HEK293 (cell line): ENCODE measurements at regions not wholly inside any gene's neighbourhood (a gene's known extent, or its start where the extent isn't known, plus 50 kb on each side); places are given as distances from the start of the nearest gene placed in this dataset.

Experiments
- GLIS1 ChIP-seq: fragments of 450-650 bp; formaldehyde crosslinking; IDR thresholded peaks from 2 replicates; pipeline ENCODE4 v1.5.1; 2016; ENCODE audit warnings: missing biosample characterization, missing genetic modification characterization
- HOXD13 ChIP-seq: sonication (generic); formaldehyde crosslinking; IDR thresholded peaks from 2 replicates; pipeline ENCODE4 v1.8.0; 2022; ENCODE audit warnings: missing genetic modification reagents, borderline replicate concordance
- OSR2 ChIP-seq: fragments of 450-650 bp; formaldehyde crosslinking; IDR thresholded peaks from 2 replicates; pipeline ENCODE4 v1.5.1; 2016; ENCODE audit warnings: missing biosample characterization, missing genetic modification characterization
- SCRT2 ChIP-seq: fragments of 450-650 bp; formaldehyde crosslinking; IDR thresholded peaks from 2 replicates; pipeline ENCODE4 v1.5.1; 2016; ENCODE audit warnings: missing biosample characterization, missing genetic modification characterization
- TRIM28 ChIP-seq: IDR thresholded peaks from 2 replicates; pipeline ENCODE4 v1.6.1; 2011; ENCODE audit warnings: low read length, control low read depth, borderline replicate concordance
- YY1 ChIP-seq: fragments of 450-650 bp; formaldehyde crosslinking; IDR thresholded peaks from 2 replicates; pipeline ENCODE4 v1.5.1; 2018; ENCODE audit warnings: missing biosample characterization, missing genetic modification characterization
- ZFP41 ChIP-seq: fragments of 450-650 bp; formaldehyde crosslinking; IDR thresholded peaks from 2 replicates; pipeline ENCODE4 v1.5.1; 2016; ENCODE audit warnings: missing biosample characterization, missing genetic modification characterization, borderline replicate concordance
- ZNF112 ChIP-seq: fragments of 450-650 bp; formaldehyde crosslinking; IDR thresholded peaks from 2 replicates; pipeline ENCODE4 v1.5.0; 2017; ENCODE audit warnings: missing biosample characterization, missing genetic modification characterization
- ZNF121 ChIP-seq: fragments of 450-650 bp; formaldehyde crosslinking; IDR thresholded peaks from 2 replicates; pipeline ENCODE4 v1.5.1; 2016; ENCODE audit warnings: missing biosample characterization, missing genetic modification characterization
- ZNF214 ChIP-seq: fragments of 450-650 bp; formaldehyde crosslinking; IDR thresholded peaks from 2 replicates; pipeline ENCODE4 v1.5.1; 2017; ENCODE audit warnings: missing biosample characterization, mild to moderate bottlenecking, missing genetic modification characterization, borderline replicate concordance
- ZNF221 ChIP-seq: fragments of 450-650 bp; formaldehyde crosslinking; IDR thresholded peaks from 2 replicates; pipeline ENCODE4 v1.5.1; 2017; ENCODE audit warnings: missing biosample characterization, missing genetic modification characterization, borderline replicate concordance
- ZNF23 ChIP-seq: fragments of 450-650 bp; formaldehyde crosslinking; IDR thresholded peaks from 2 replicates; pipeline ENCODE4 v1.5.1; 2016; ENCODE audit warnings: missing biosample characterization, missing genetic modification characterization, borderline replicate concordance
- ZNF239 ChIP-seq: fragments of 450-650 bp; formaldehyde crosslinking; IDR thresholded peaks from 2 replicates; pipeline ENCODE4 v1.5.1; 2016; ENCODE audit warnings: missing biosample characterization, missing genetic modification characterization
- ZNF292 ChIP-seq: fragments of 450-650 bp; formaldehyde crosslinking; IDR thresholded peaks from 2 replicates; pipeline ENCODE4 v1.5.1; 2016; ENCODE audit warnings: low read depth, missing biosample characterization, missing genetic modification characterization, borderline replicate concordance
- ZNF311 ChIP-seq: fragments of 450-650 bp; formaldehyde crosslinking; IDR thresholded peaks from 2 replicates; pipeline ENCODE4 v1.5.1; 2017; ENCODE audit warnings: missing biosample characterization, missing genetic modification characterization, borderline replicate concordance
- ZNF335 ChIP-seq: fragments of 450-650 bp; formaldehyde crosslinking; conservative IDR thresholded peaks from 2 replicates; pipeline ENCODE4 v1.5.1; 2016; ENCODE audit warnings: missing biosample characterization, missing genetic modification characterization
- ZNF510 ChIP-seq: fragments of 450-650 bp; formaldehyde crosslinking; IDR thresholded peaks from 2 replicates; pipeline ENCODE4 v1.5.1; 2018; ENCODE audit warnings: mild to moderate bottlenecking, missing genetic modification characterization, missing biosample characterization; ENCODE audit not compliant: insufficient replicate concordance
- ZNF514 ChIP-seq: fragments of 450-650 bp; formaldehyde crosslinking; IDR thresholded peaks from 2 replicates; pipeline ENCODE4 v1.5.1; 2016; ENCODE audit warnings: missing biosample characterization, missing genetic modification characterization
- ZNF529 ChIP-seq: fragments of 450-650 bp; formaldehyde crosslinking; IDR thresholded peaks from 2 replicates; pipeline ENCODE4 v1.5.1; 2017; ENCODE audit warnings: missing genetic modification characterization, missing biosample characterization; ENCODE audit not compliant: insufficient replicate concordance
- ZNF549 ChIP-seq: fragments of 450-650 bp; IDR thresholded peaks from 2 replicates; pipeline ENCODE4 v1.5.1; 2018; ENCODE audit warnings: missing biosample characterization, missing genetic modification characterization, mild to moderate bottlenecking, inconsistent platforms, moderate library complexity
- ZNF585B ChIP-seq: fragments of 450-650 bp; formaldehyde crosslinking; IDR thresholded peaks from 2 replicates; pipeline ENCODE4 v1.5.1; 2016; ENCODE audit warnings: missing biosample characterization, missing genetic modification characterization
- ZNF626 ChIP-seq: fragments of 450-650 bp; sonication (Bioruptor Pico); formaldehyde crosslinking; IDR thresholded peaks from 2 replicates; pipeline ENCODE4 v1.5.1; 2018; ENCODE audit warnings: missing biosample characterization, missing genetic modification characterization, inconsistent platforms
- ZNF701 ChIP-seq: fragments of 450-650 bp; formaldehyde crosslinking; IDR thresholded peaks from 2 replicates; pipeline ENCODE4 v1.5.1; 2016; ENCODE audit warnings: missing biosample characterization, missing genetic modification characterization
- ZNF768 ChIP-seq: fragments of 450-650 bp; formaldehyde crosslinking; IDR thresholded peaks from 2 replicates; pipeline ENCODE4 v1.5.1; 2018; ENCODE audit warnings: missing biosample characterization, mild to moderate bottlenecking, missing genetic modification characterization
- ZSCAN23 ChIP-seq: fragments of 450-650 bp; formaldehyde crosslinking; IDR thresholded peaks from 2 replicates; pipeline ENCODE4 v1.5.1; 2016; ENCODE audit warnings: missing biosample characterization, missing genetic modification characterization
- TF ChIP-seq, protein P1 (sequence below): fragments of 450-650 bp; formaldehyde crosslinking; IDR thresholded peaks from 2 replicates; pipeline ENCODE4 v1.5.1; 2016; ENCODE audit warnings: missing biosample characterization, missing genetic modification characterization
- TF ChIP-seq, protein P2 (sequence below): fragments of 450-650 bp; formaldehyde crosslinking; IDR thresholded peaks from 2 replicates; pipeline ENCODE4 v1.5.1; 2016; ENCODE audit warnings: missing biosample characterization, missing genetic modification characterization
- TF ChIP-seq, protein P3 (sequence below): fragments of 450-650 bp; formaldehyde crosslinking; IDR thresholded peaks from 2 replicates; pipeline ENCODE4 v1.5.1; 2016; ENCODE audit warnings: missing biosample characterization, missing genetic modification characterization
- TF ChIP-seq, protein P4 (sequence below): fragments of 450-650 bp; formaldehyde crosslinking; IDR thresholded peaks from 2 replicates; pipeline ENCODE4 v1.5.1; 2016; ENCODE audit warnings: missing biosample characterization, missing genetic modification characterization
- TF ChIP-seq, protein P5 (sequence below): fragments of 450-650 bp; formaldehyde crosslinking; optimal IDR thresholded peaks from 2 replicates; pipeline ENCODE3; 2016; ENCODE audit warnings: missing biosample characterization, mild to moderate bottlenecking, missing genetic modification characterization
- TF ChIP-seq, protein P6 (sequence below): fragments of 450-650 bp; formaldehyde crosslinking; IDR thresholded peaks from 2 replicates; pipeline ENCODE4 v1.5.0; 2017; ENCODE audit warnings: missing biosample characterization, missing genetic modification characterization, borderline replicate concordance

DNA sequence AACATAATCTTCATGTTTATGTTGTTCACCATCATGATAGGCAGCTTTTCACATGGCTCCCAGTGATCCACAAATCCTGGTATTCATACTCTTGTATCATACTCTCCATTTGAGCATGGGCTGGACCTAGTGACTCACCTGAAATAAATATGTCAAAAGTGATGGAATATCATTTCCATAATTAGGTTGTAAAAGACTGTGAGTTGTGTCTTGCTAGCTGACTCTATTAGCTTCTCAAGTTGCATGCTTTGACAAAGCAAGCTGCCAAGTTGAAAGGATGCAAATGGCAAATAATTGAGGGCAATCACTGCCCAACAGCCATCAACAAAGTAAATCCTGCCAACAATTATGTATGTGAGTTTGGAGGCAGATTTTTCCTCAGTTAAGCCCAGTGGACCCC, 300.4 kb downstream of the AHR start (continued):
- TF ChIP-seq, protein P1, sequence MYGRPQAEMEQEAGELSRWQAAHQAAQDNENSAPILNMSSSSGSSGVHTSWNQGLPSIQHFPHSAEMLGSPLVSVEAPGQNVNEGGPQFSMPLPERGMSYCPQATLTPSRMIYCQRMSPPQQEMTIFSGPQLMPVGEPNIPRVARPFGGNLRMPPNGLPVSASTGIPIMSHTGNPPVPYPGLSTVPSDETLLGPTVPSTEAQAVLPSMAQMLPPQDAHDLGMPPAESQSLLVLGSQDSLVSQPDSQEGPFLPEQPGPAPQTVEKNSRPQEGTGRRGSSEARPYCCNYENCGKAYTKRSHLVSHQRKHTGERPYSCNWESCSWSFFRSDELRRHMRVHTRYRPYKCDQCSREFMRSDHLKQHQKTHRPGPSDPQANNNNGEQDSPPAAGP (tag by site-specific recombination), result no peak
- TF ChIP-seq, protein P2, sequence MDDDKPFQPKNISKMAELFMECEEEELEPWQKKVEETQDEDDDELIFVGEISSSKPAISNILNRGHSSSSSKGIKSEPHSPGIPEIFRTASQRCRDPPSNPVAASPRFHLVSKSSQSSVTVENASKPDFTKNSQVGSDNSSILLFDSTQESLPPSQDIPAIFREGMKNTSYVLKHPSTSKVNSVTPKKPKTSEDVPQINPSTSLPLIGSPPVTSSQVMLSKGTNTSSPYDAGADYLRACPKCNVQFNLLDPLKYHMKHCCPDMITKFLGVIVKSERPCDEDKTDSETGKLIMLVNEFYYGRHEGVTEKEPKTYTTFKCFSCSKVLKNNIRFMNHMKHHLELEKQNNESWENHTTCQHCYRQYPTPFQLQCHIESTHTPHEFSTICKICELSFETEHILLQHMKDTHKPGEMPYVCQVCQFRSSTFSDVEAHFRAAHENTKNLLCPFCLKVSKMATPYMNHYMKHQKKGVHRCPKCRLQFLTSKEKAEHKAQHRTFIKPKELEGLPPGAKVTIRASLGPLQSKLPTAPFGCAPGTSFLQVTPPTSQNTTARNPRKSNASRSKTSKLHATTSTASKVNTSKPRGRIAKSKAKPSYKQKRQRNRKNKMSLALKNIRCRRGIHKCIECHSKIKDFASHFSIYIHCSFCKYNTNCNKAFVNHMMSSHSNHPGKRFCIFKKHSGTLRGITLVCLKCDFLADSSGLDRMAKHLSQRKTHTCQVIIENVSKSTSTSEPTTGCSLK (tag by site-specific recombination), result no peak
- TF ChIP-seq ZNF768 (tag by site-specific recombination) (no peak), HOXD13 (no peak), ZNF239 (tag by site-specific recombination) (no peak), OSR2 (tag by site-specific recombination) (peak; percentile 92), ZNF514 (tag by site-specific recombination) (no peak), GLIS1 (tag by site-specific recombination) (no peak), ZNF510 (tag by site-specific recombination) (no peak), ZSCAN23 (tag by site-specific recombination) (0 out of 2 replicates have a peak, but pooled peaks have one; percentile 49), ZNF292 (tag by site-specific recombination) (no peak), ZNF311 (no peak), ZFP41 (tag by site-specific recombination) (no peak), ZNF23 (tag by site-specific recombination) (no peak), ZNF121 (tag by site-specific recombination) (no peak), ZNF626 (tag by site-specific recombination) (no peak), SCRT2 (tag by site-specific recombination) (peak; percentile 21; the same call in 1 of the 2 replicates), ZNF221 (no peak), ZNF585B (tag by site-specific recombination) (no peak), YY1 (tag by site-specific recombination) (no peak), TRIM28 (no peak), ZNF335 (tag by site-specific recombination) (no peak), ZNF214 (tag by site-specific recombination) (no peak), ZNF549 (no peak), ZNF701 (tag by site-specific recombination) (no peak), ZNF529 (tag by site-specific recombination) (no peak), ZNF112 (no peak)
- TF ChIP-seq, protein P3, sequence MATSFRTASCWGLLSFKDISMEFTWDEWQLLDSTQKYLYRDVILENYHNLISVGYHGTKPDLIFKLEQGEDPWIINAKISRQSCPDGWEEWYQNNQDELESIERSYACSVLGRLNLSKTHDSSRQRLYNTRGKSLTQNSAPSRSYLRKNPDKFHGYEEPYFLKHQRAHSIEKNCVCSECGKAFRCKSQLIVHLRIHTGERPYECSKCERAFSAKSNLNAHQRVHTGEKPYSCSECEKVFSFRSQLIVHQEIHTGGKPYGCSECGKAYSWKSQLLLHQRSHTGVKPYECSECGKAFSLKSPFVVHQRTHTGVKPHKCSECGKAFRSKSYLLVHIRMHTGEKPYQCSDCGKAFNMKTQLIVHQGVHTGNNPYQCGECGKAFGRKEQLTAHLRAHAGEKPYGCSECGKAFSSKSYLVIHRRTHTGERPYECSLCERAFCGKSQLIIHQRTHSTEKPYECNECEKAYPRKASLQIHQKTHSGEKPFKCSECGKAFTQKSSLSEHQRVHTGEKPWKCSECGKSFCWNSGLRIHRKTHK, result no peak
- TF ChIP-seq, protein P4, sequence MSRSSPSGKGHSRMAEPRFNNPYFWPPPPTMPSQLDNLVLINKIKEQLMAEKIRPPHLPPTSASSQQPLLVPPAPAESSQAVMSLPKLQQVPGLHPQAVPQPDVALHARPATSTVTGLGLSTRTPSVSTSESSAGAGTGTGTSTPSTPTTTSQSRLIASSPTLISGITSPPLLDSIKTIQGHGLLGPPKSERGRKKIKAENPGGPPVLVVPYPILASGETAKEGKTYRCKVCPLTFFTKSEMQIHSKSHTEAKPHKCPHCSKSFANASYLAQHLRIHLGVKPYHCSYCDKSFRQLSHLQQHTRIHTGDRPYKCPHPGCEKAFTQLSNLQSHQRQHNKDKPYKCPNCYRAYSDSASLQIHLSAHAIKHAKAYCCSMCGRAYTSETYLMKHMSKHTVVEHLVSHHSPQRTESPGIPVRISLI (tag by site-specific recombination), result no peak
- TF ChIP-seq, protein P5, sequence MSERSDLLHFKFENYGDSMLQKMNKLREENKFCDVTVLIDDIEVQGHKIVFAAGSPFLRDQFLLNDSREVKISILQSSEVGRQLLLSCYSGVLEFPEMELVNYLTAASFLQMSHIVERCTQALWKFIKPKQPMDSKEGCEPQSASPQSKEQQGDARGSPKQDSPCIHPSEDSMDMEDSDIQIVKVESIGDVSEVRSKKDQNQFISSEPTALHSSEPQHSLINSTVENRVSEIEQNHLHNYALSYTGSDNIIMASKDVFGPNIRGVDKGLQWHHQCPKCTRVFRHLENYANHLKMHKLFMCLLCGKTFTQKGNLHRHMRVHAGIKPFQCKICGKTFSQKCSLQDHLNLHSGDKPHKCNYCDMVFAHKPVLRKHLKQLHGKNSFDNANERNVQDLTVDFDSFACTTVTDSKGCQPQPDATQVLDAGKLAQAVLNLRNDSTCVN, result no peak
- TF ChIP-seq, protein P6, sequence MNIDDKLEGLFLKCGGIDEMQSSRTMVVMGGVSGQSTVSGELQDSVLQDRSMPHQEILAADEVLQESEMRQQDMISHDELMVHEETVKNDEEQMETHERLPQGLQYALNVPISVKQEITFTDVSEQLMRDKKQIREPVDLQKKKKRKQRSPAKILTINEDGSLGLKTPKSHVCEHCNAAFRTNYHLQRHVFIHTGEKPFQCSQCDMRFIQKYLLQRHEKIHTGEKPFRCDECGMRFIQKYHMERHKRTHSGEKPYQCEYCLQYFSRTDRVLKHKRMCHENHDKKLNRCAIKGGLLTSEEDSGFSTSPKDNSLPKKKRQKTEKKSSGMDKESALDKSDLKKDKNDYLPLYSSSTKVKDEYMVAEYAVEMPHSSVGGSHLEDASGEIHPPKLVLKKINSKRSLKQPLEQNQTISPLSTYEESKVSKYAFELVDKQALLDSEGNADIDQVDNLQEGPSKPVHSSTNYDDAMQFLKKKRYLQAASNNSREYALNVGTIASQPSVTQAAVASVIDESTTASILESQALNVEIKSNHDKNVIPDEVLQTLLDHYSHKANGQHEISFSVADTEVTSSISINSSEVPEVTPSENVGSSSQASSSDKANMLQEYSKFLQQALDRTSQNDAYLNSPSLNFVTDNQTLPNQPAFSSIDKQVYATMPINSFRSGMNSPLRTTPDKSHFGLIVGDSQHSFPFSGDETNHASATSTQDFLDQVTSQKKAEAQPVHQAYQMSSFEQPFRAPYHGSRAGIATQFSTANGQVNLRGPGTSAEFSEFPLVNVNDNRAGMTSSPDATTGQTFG (tag by site-specific recombination), result no peak
